NCI-H82 (cell line): ENCODE measurements at regions not wholly inside any gene's neighbourhood (a gene's known extent, or its start where the extent isn't known, plus 50 kb on each side); places are given as distances from the start of the nearest gene placed in this dataset.

Source experiments
- DNase-seq: peaks from one replicate; lab custom pipeline; 2025; lab: John Stamatoyannopoulos, UW

GRCh38 chr7:118022546-118022945 is 149.3 kb upstream of the CTTNBP2 start:
- DNase-seq = no peak

- no peak for DNase-seq
Measured at GRCh38 chr7:118026791-118027190, 153.6 kb upstream of the CTTNBP2 start.

GRCh38 chr7:118028226-118028625 is 155.0 kb upstream of the CTTNBP2 start:
- no peak for DNase-seq

- DNase-seq = no peak
Measured at GRCh38 chr7:118029826-118030422, 154.0 kb upstream of the LSM8 start.

- no peak for DNase-seq
Measured at GRCh38 chr7:118033273-118033672, 150.7 kb upstream of the LSM8 start.

GRCh38 chr7:118039963-118040489 is 143.9 kb upstream of the LSM8 start:
- DNase-seq = no peak

- no peak for DNase-seq
Measured at GRCh38 chr7:118040562-118040961, 143.4 kb upstream of the LSM8 start.

- DNase-seq = no peak
Measured at GRCh38 chr7:118041251-118041878, 142.6 kb upstream of the LSM8 start.

GRCh38 chr7:118045629-118046028 is 138.3 kb upstream of the LSM8 start:
- no peak for DNase-seq

- no peak for DNase-seq
Measured at GRCh38 chr7:118046086-118046485, 137.9 kb upstream of the LSM8 start.

- DNase-seq = no peak
Measured at GRCh38 chr7:118046801-118047200, 137.2 kb upstream of the LSM8 start.

GRCh38 chr7:118052336-118052735 is 131.6 kb upstream of the LSM8 start:
- DNase-seq = no peak

- no peak for DNase-seq
Measured at GRCh38 chr7:118053353-118053752, 130.6 kb upstream of the LSM8 start.

- no peak for DNase-seq
Measured at GRCh38 chr7:118054529-118054928, 129.4 kb upstream of the LSM8 start.

- no peak for DNase-seq
Measured at GRCh38 chr7:118055647-118056046, 128.3 kb upstream of the LSM8 start.

- DNase-seq = no peak
Measured at GRCh38 chr7:118057404-118057803, 126.6 kb upstream of the LSM8 start.

GRCh38 chr7:118059209-118059608 is 124.8 kb upstream of the LSM8 start:
- DNase-seq = no peak

- no peak for DNase-seq
Measured at GRCh38 chr7:118060692-118061091, 123.3 kb upstream of the LSM8 start.

- no peak for DNase-seq
Measured at GRCh38 chr7:118061386-118061785, 122.6 kb upstream of the LSM8 start.

- no peak for DNase-seq
Measured at GRCh38 chr7:118072893-118073674, 110.9 kb upstream of the LSM8 start.

- no peak for DNase-seq
Measured at GRCh38 chr7:118075936-118076335, 108.0 kb upstream of the LSM8 start.

GRCh38 chr7:118076564-118076963 is 107.4 kb upstream of the LSM8 start:
- no peak for DNase-seq

GRCh38 chr7:118078015-118078414 is 105.9 kb upstream of the LSM8 start:
- no peak for DNase-seq
